CD4-positive, alpha-beta T cell (primary cell): ENCODE measurements at regions not wholly inside any gene's neighbourhood (a gene's known extent, or its start where the extent isn't known, plus 50 kb on each side); places are given as distances from the start of the nearest gene placed in this dataset.

Source experiments
- ATAC-seq: fragments of 200-7000 bp; cut with Tn5 transposase; one replicate; pipeline ENCODE4 v1.10.0; 2022; ENCODE audit warnings: mild to moderate bottlenecking; ENCODE audit not compliant: poor library complexity
- CTCF ChIA-PET: fragments of 350-600 bp; sonication (Branson Sonifier 250); formaldehyde crosslinking; loops from one replicate; lab custom pipeline; 2021; ENCODE audit warnings: antibody characterized with exemption, inconsistent platforms; lab: Charles Lee
- POLR2A ChIA-PET: fragments of 350-600 bp; sonication (Branson Sonifier 250); formaldehyde crosslinking; loops from one replicate; lab custom pipeline; 2021; ENCODE audit warnings: antibody characterized with exemption, inconsistent platforms; lab: Charles Lee
- DNase-seq, 14 experiments: peaks; one replicate each; pipeline ENCODE4 v3.0.0-alpha.2; 2013 to 2020; ENCODE audit warnings: mixed read lengths in 2 of 14
- H3K27ac ChIP-seq, 2 donors: one replicate each; pipeline versions ENCODE4 v1.5.1 to v1.7.0; 2013; ENCODE audit warnings: low read length in 2 of 2, low read depth in 1 of 2, mild to moderate bottlenecking in 1 of 2
- H3K27me3 ChIP-seq, 2 experiments: 1 replicate in 1 of 2; 2 replicates in 1 of 2; pipeline versions ENCODE4 v1.6.1 to v1.7.0; 2013; ENCODE audit warnings: low read length in 2 of 2, control low read depth in 1 of 2, mild to moderate bottlenecking in 1 of 2, moderate library complexity in 1 of 2; ENCODE audit not compliant: insufficient read depth in 2 of 2, control insufficient read depth in 1 of 2
- H3K36me3 ChIP-seq: one replicate; pipeline ENCODE4 v1.6.1; 2013; ENCODE audit warnings: low read length, control low read depth; ENCODE audit not compliant: insufficient read depth
- H3K4me1 ChIP-seq: one replicate; pipeline ENCODE4 v1.6.1; 2013; ENCODE audit warnings: low read length, control low read depth; ENCODE audit not compliant: insufficient read depth
- H3K4me3 ChIP-seq: one replicate; pipeline ENCODE4 v1.5.1; 2013; ENCODE audit warnings: mild to moderate bottlenecking, low read length, moderate library complexity
- H3K9me3 ChIP-seq, 2 experiments: 1 replicate in 1 of 2; 2 replicates in 1 of 2; pipeline versions ENCODE4 v1.6.1 to v1.7.0; 2013; ENCODE audit warnings: low read length in 2 of 2, mild to moderate bottlenecking in 2 of 2, control low read depth in 1 of 2, moderate library complexity in 1 of 2; ENCODE audit not compliant: control insufficient read depth in 1 of 2, insufficient read depth in 1 of 2
- H3K27ac Mint-ChIP-seq: one replicate; pipeline ENCODE4 v1.8.0; 2020; ENCODE audit warnings: mixed read lengths
- H3K27me3 Mint-ChIP-seq: one replicate; pipeline ENCODE4 v1.8.0; 2021; ENCODE audit warnings: mixed read lengths
- H3K36me3 Mint-ChIP-seq: one replicate; pipeline ENCODE4 v1.8.0; 2021; ENCODE audit warnings: low read depth, mixed read lengths
- H3K4me1 Mint-ChIP-seq: one replicate; pipeline ENCODE4 v1.8.0; 2021; ENCODE audit warnings: low read depth, mixed read lengths
- H3K4me3 Mint-ChIP-seq: one replicate; pipeline ENCODE4 v1.8.0; 2020; ENCODE audit warnings: mild to moderate bottlenecking, mixed read lengths
- H3K9me3 Mint-ChIP-seq: one replicate; pipeline ENCODE4 v1.8.0; 2020; ENCODE audit warnings: mixed read lengths
- CTCF ChIP-seq: fragments of 200-600 bp; IDR thresholded peaks from one replicate; pipeline ENCODE4 v1.8.0; 2022; ENCODE audit warnings: antibody characterized with exemption, mild to moderate bottlenecking
- intact Hi-C, 2 experiments: fragments of 100-400 bp; cut with DNase I in 1 of 2; cut with micrococcal nuclease in 1 of 2; formaldehyde crosslinking; loops; one replicate each; pipeline versions ENCODE4 v1.15.1 to v1.9.0; 2023 to 2025; cut with DNase I, micrococcal nuclease

- Histone ChIP-seq H3K9me3 (no peaks in the 10 kb centered on the region), H3K27me3 (no peaks in the 10 kb centered on the region), H3K4me3 (no peak overlapping the region), H3K36me3 (no peaks in the 10 kb centered on the region), H3K27ac (no peak overlapping the region), H3K4me1 (no peaks in the 10 kb centered on the region)
- no peak overlapping the region for H3K27ac Mint-ChIP-seq
- H3K4me3 Mint-ChIP-seq, result no peak overlapping the region
- H3K9me3 Mint-ChIP-seq, result no peaks in the 10 kb centered on the region
- H3K4me1 Mint-ChIP-seq, result no peaks in the 10 kb centered on the region
- no peak for TF ChIP-seq CTCF
- intact Hi-C loops, result no loop called here
- DNase-seq (no peak), ATAC-seq (no peak)
- no peaks in the 10 kb centered on the region for H3K36me3 Mint-ChIP-seq
- POLR2A ChIA-PET, result no interaction called here
- CTCF ChIA-PET, result no interaction called here
- H3K27me3 Mint-ChIP-seq, result no peaks in the 10 kb centered on the region
Observed at GRCh38 chr7:69090936-69091335, 507.3 kb upstream of the AUTS2 start.

DNA sequence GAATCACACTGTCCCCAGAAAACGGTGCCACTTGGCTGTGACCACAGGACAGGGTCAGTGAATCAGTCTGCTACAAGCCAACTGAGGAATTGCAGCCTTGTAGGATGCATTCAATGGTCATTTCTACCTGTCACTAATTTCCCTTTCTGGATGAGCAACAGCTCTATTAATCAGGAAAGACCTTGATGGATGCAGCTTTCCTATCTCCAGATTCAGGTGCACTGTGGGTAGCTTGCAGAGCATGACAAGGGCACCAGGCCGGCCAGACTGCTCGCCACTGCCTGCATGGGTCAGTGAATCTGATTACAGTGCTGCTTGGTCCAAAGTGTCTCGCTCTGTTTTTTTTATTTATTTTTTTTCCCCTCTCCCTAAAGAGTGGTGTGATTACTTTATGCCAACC, 506.8 kb upstream of the AUTS2 start:
- no peak overlapping the region for H3K4me3 Mint-ChIP-seq
- Histone ChIP-seq H3K9me3 (no peaks in the 10 kb centered on the region), H3K4me1 (no peaks in the 10 kb centered on the region), H3K27ac (no peak overlapping the region), H3K27me3 (no peaks in the 10 kb centered on the region), H3K36me3 (no peaks in the 10 kb centered on the region), H3K4me3 (no peak overlapping the region)
- no peaks in the 10 kb centered on the region for H3K27me3 Mint-ChIP-seq
- H3K27ac Mint-ChIP-seq, result no peak overlapping the region
- no peaks in the 10 kb centered on the region for H3K9me3 Mint-ChIP-seq
- DNase-seq (no peak), ATAC-seq (no peak)
- ChIA-PET CTCF (no interaction called here), POLR2A (no interaction called here)
- no peaks in the 10 kb centered on the region for H3K36me3 Mint-ChIP-seq
- intact Hi-C loops, result no loop called here
- no peak for TF ChIP-seq CTCF
- H3K4me1 Mint-ChIP-seq, result no peaks in the 10 kb centered on the region

GRCh38 chr7:69095127-69095526, 503.1 kb upstream of the AUTS2 start:
- H3K4me3 Mint-ChIP-seq, result no peak overlapping the region
- Histone ChIP-seq H3K27ac (no peak overlapping the region), H3K36me3 (no peaks in the 10 kb centered on the region), H3K4me3 (no peak overlapping the region), H3K9me3 (no peaks in the 10 kb centered on the region), H3K4me1 (no peaks in the 10 kb centered on the region), H3K27me3 (no peaks in the 10 kb centered on the region)
- H3K36me3 Mint-ChIP-seq, result no peaks in the 10 kb centered on the region
- no peaks in the 10 kb centered on the region for H3K9me3 Mint-ChIP-seq
- no peak for TF ChIP-seq CTCF
- H3K27me3 Mint-ChIP-seq, result no peaks in the 10 kb centered on the region
- no peaks in the 10 kb centered on the region for H3K4me1 Mint-ChIP-seq
- no peak for ATAC-seq
- ChIA-PET CTCF (no interaction called here), POLR2A (no interaction called here)
- no peak overlapping the region for H3K27ac Mint-ChIP-seq
- intact Hi-C loops, result no loop called here
- no peak for DNase-seq
